Sigmoid colon (tissue), 6 donors: ENCODE measurements at regions not wholly inside any gene's neighbourhood (a gene's known extent, or its start where the extent isn't known, plus 50 kb on each side); places are given as distances from the start of the nearest gene placed in this dataset.

ENCODE experiments used
- DNase-seq: peaks from one replicate; pipeline ENCODE4 v3.0.0-alpha.2; 2019
- H3K27ac ChIP-seq, 4 donors: fragments of 200-600 bp; sonication (generic); one replicate each; pipeline ENCODE4 v1.5.1; 2016 to 2019; ENCODE audit warnings: mild to moderate bottlenecking in 1 of 4
- H3K27me3 ChIP-seq, 3 donors: fragments of 200-600 bp; sonication (generic); one replicate each; pipeline ENCODE4 v1.5.1; 2019; ENCODE audit warnings: mild to moderate bottlenecking in 1 of 3
- H3K36me3 ChIP-seq, 4 donors: fragments of 200-600 bp; sonication (generic); one replicate each; pipeline ENCODE4 v1.5.1; 2016 to 2019
- H3K4me1 ChIP-seq, 4 donors: fragments of 200-600 bp; sonication (generic); one replicate each; pipeline ENCODE4 v1.5.1; 2017 to 2019
- H3K4me3 ChIP-seq, 4 donors: fragments of 200-600 bp; sonication (generic); one replicate each; pipeline ENCODE4 v1.5.1; 2017 to 2019; ENCODE audit warnings: mild to moderate bottlenecking in 2 of 4, moderate library complexity in 1 of 4
- H3K9me3 ChIP-seq, 4 donors: fragments of 200-600 bp in 3 of 4; sonication (generic) in 3 of 4; one replicate each; pipeline versions ENCODE4 v1.5.1 to v1.6.1; 2013 to 2019
- CTCF ChIP-seq, 4 experiments: fragments of 450-650 bp in 3 of 4; fragments of 200-600 bp in 1 of 4; IDR thresholded peaks; one replicate each; pipeline ENCODE4 v1.5.1; 2016 to 2019; ENCODE audit warnings: antibody characterized with exemption in 4 of 4, mild to moderate bottlenecking in 3 of 4, moderate library complexity in 2 of 4
- EP300 ChIP-seq, 4 donors: sonication (generic); formaldehyde crosslinking; IDR thresholded peaks; one replicate each; pipeline ENCODE4 v1.6.1; 2017; ENCODE audit warnings: antibody characterized with exemption in 4 of 4
- POLR2A ChIP-seq, 2 donors: fragments of 450-650 bp; IDR thresholded peaks; one replicate each; pipeline ENCODE4 v1.6.1; 2016; ENCODE audit warnings: antibody characterized with exemption in 2 of 2, mild to moderate bottlenecking in 2 of 2, moderate library complexity in 2 of 2
- POLR2AphosphoS5 ChIP-seq, 4 donors: sonication (generic); formaldehyde crosslinking; IDR thresholded peaks; one replicate each; pipeline ENCODE4 v1.6.1; 2017; ENCODE audit warnings: antibody characterized with exemption in 4 of 4
- WGBS, 2 donors: extraction: QIAGEN DNeasy Blood & Tissue Kit; methylation state at CpG; one replicate each; pipeline ENCODE4 v1.1.7; 2013; 5-methylcytosine and 5-hydroxymethylcytosine counted together
- intact Hi-C: fragments of 100-400 bp; cut with DNase I; formaldehyde crosslinking; loops from one replicate; pipeline ENCODE4 v1.15.1; 2023
- donor health status: healthy with polysubstance abuse.
- donor health status: healthy.

GRCh38 chr2:226274143-226274542 is 525.5 kb downstream of the IRS1 start:
- no peaks in the 10 kb centered on the region for H3K4me1 ChIP-seq
- no peak overlapping the region for H3K4me3 ChIP-seq
- no peak overlapping the region for H3K27ac ChIP-seq
- 81 to 92% methylated on average over 8 of the region's 8 CpGs for WGBS, 2 donors
- no peaks in the 10 kb centered on the region for H3K27me3 ChIP-seq
- TF ChIP-seq EP300 (IDR thresholded peaks at IDR 0.05) (no peak), CTCF (IDR thresholded peaks at IDR 0.05) (no peak), POLR2AphosphoS5 (IDR thresholded peaks at IDR 0.05) (no peak), POLR2A (IDR thresholded peaks at IDR 0.05) (no peak)
- no peaks in the 10 kb centered on the region for H3K36me3 ChIP-seq
- intact Hi-C loops = no loop called here
- no peaks in the 10 kb centered on the region for H3K9me3 ChIP-seq
- no peak for DNase-seq

GRCh38 chr2:226273440-226273839 is 526.2 kb downstream of the IRS1 start:
- DNase-seq = no peak
- no peaks in the 10 kb centered on the region for H3K4me1 ChIP-seq
- H3K27me3 ChIP-seq = no peaks in the 10 kb centered on the region
- no peak overlapping the region for H3K4me3 ChIP-seq
- no peaks in the 10 kb centered on the region for H3K9me3 ChIP-seq
- intact Hi-C loops = no loop called here
- TF ChIP-seq EP300 (IDR thresholded peaks at IDR 0.05) (no peak), POLR2A (IDR thresholded peaks at IDR 0.05) (no peak), CTCF (IDR thresholded peaks at IDR 0.05) (no peak), POLR2AphosphoS5 (IDR thresholded peaks at IDR 0.05) (no peak)
- no peaks in the 10 kb centered on the region for H3K36me3 ChIP-seq
- no peak overlapping the region for H3K27ac ChIP-seq

- no peak for TF ChIP-seq POLR2AphosphoS5 (IDR thresholded peaks at IDR 0.05)
- no peak for TF ChIP-seq EP300 (IDR thresholded peaks at IDR 0.05)
- TF ChIP-seq CTCF (IDR thresholded peaks at IDR 0.05) = no peak
- no peak for TF ChIP-seq POLR2A (IDR thresholded peaks at IDR 0.05)
- intact Hi-C loops = no loop called here
- Histone ChIP-seq H3K9me3 (no peaks in the 10 kb centered on the region), H3K27me3 (no peaks in the 10 kb centered on the region), H3K4me1 (no peaks in the 10 kb centered on the region), H3K27ac (no peak overlapping the region), H3K4me3 (no peak overlapping the region), H3K36me3 (no peaks in the 10 kb centered on the region)
- 59 to 60% methylated on average over 1 of the region's 1 CpG for WGBS, 2 donors
- no peak for DNase-seq
These were observed 527.2 kb downstream of the IRS1 start for GRCh38 chr2:226272435-226272834.

GRCh38 chr2:226270285-226271058 is 529.1 kb downstream of the IRS1 start:
- Histone ChIP-seq H3K9me3 (no peaks in the 10 kb centered on the region), H3K36me3 (no peaks in the 10 kb centered on the region), H3K27ac (no peak overlapping the region), H3K27me3 (no peaks in the 10 kb centered on the region), H3K4me3 (no peak overlapping the region), H3K4me1 (no peaks in the 10 kb centered on the region)
- DNase-seq = no peak
- intact Hi-C loops = no loop called here
- TF ChIP-seq EP300 (IDR thresholded peaks at IDR 0.05) (no peak), POLR2AphosphoS5 (IDR thresholded peaks at IDR 0.05) (no peak), POLR2A (IDR thresholded peaks at IDR 0.05) (no peak), CTCF (IDR thresholded peaks at IDR 0.05) (no peak)
- 40 to 63% methylated on average over 6 of the region's 6 CpGs for WGBS, 2 donors
